Smooth muscle cell (in vitro differentiated cells): ENCODE measurements at regions not wholly inside any gene's neighbourhood (a gene's known extent, or its start where the extent isn't known, plus 50 kb on each side); places are given as distances from the start of the nearest gene placed in this dataset.

ENCODE experiments used
- DNase-seq: peaks from one replicate; lab custom pipeline; 2025; ENCODE audit not compliant: unreplicated experiment; lab: John Stamatoyannopoulos, UW
- H2AFZ ChIP-seq: fragments of 200-600 bp; sonication (generic); 2 replicates; pipeline ENCODE4 v1.6.0; 2016; ENCODE audit warnings: antibody characterized with exemption, low read depth, mild to moderate bottlenecking
- H3F3A ChIP-seq: fragments of 200-600 bp; sonication (generic); 2 replicates; pipeline ENCODE4 v1.6.0; 2017; ENCODE audit warnings: antibody characterized with exemption, low read depth
- H3K27ac ChIP-seq: fragments of 200-600 bp; sonication (generic); 2 replicates; pipeline ENCODE4 v1.5.1; 2016; ENCODE audit warnings: low read depth, mild to moderate bottlenecking
- H3K27me3 ChIP-seq: fragments of 200-600 bp; sonication (generic); 2 replicates; pipeline ENCODE4 v1.6.1; 2016; ENCODE audit warnings: low read depth, mild to moderate bottlenecking
- H3K36me3 ChIP-seq: fragments of 200-600 bp; sonication (generic); 2 replicates; pipeline ENCODE4 v1.5.1; 2016; ENCODE audit warnings: low read depth
- H3K4me1 ChIP-seq: fragments of 200-600 bp; sonication (generic); 2 replicates; pipeline ENCODE4 v1.5.1; 2016; ENCODE audit warnings: low read depth
- H3K4me2 ChIP-seq: fragments of 200-600 bp; sonication (generic); 2 replicates; pipeline ENCODE4 v1.6.0; 2016; ENCODE audit warnings: mild to moderate bottlenecking
- H3K4me3 ChIP-seq: fragments of 200-600 bp; sonication (generic); 2 replicates; pipeline ENCODE4 v1.5.1; 2016; ENCODE audit warnings: mild to moderate bottlenecking
- H3K79me2 ChIP-seq: fragments of 200-600 bp; sonication (generic); 2 replicates; pipeline ENCODE4 v1.6.0; 2016; ENCODE audit warnings: low read depth, mild to moderate bottlenecking
- H3K9ac ChIP-seq: fragments of 200-600 bp; sonication (generic); 2 replicates; pipeline ENCODE4 v1.6.0; 2016; ENCODE audit warnings: low read depth
- H3K9me3 ChIP-seq: fragments of 200-600 bp; sonication (generic); replicated peaks from 2 replicates; pipeline ENCODE4 v1.5.1; 2016; ENCODE audit warnings: low read depth
- H4K20me1 ChIP-seq: fragments of 200-600 bp; sonication (generic); 2 replicates; pipeline ENCODE4 v1.6.0; 2016; ENCODE audit warnings: low read depth
- WGBS: methylation state at CpG from one replicate; pipeline ENCODE4 v1.1.7; 2016; ENCODE audit warnings: low lambda C conversion rate; 5-methylcytosine and 5-hydroxymethylcytosine counted together
- TF ChIP-seq, protein P1 (sequence below): fragments of 200-600 bp; sonication (generic); IDR thresholded peaks from 2 replicates; pipeline ENCODE4 v1.5.1; 2017; ENCODE audit warnings: borderline replicate concordance, mild to moderate bottlenecking, antibody characterized with exemption; ENCODE audit not compliant: insufficient read depth, poor library complexity, severe bottlenecking

- no peaks in the 10 kb centered on the region for H3K9me3 ChIP-seq
- no peak overlapping the region for H3K27ac ChIP-seq
- TF ChIP-seq, protein P1, sequence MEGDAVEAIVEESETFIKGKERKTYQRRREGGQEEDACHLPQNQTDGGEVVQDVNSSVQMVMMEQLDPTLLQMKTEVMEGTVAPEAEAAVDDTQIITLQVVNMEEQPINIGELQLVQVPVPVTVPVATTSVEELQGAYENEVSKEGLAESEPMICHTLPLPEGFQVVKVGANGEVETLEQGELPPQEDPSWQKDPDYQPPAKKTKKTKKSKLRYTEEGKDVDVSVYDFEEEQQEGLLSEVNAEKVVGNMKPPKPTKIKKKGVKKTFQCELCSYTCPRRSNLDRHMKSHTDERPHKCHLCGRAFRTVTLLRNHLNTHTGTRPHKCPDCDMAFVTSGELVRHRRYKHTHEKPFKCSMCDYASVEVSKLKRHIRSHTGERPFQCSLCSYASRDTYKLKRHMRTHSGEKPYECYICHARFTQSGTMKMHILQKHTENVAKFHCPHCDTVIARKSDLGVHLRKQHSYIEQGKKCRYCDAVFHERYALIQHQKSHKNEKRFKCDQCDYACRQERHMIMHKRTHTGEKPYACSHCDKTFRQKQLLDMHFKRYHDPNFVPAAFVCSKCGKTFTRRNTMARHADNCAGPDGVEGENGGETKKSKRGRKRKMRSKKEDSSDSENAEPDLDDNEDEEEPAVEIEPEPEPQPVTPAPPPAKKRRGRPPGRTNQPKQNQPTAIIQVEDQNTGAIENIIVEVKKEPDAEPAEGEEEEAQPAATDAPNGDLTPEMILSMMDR, result no peak
- DNase-seq, result no peak
- no peaks in the 10 kb centered on the region for H3K36me3 ChIP-seq
- no peak overlapping the region for H3K9ac ChIP-seq
- H3F3A ChIP-seq, result no peaks in the 10 kb centered on the region
- peaks cover 29% of the 10 kb centered on the region for H3K79me2 ChIP-seq
- no peaks in the 10 kb centered on the region for H3K27me3 ChIP-seq
- H3K4me3 ChIP-seq, result no peak overlapping the region
- H3K4me2 ChIP-seq, result no peak overlapping the region
- H3K4me1 ChIP-seq, result no peaks in the 10 kb centered on the region
- peaks cover 7% of the 10 kb centered on the region for H4K20me1 ChIP-seq
- H2AFZ ChIP-seq, result no peak overlapping the region
- 79% methylated on average over 5 of the region's 5 CpGs for WGBS
Observed at GRCh38 chr3:124602980-124603627, 127.1 kb upstream of the UMPS start.

DNA sequence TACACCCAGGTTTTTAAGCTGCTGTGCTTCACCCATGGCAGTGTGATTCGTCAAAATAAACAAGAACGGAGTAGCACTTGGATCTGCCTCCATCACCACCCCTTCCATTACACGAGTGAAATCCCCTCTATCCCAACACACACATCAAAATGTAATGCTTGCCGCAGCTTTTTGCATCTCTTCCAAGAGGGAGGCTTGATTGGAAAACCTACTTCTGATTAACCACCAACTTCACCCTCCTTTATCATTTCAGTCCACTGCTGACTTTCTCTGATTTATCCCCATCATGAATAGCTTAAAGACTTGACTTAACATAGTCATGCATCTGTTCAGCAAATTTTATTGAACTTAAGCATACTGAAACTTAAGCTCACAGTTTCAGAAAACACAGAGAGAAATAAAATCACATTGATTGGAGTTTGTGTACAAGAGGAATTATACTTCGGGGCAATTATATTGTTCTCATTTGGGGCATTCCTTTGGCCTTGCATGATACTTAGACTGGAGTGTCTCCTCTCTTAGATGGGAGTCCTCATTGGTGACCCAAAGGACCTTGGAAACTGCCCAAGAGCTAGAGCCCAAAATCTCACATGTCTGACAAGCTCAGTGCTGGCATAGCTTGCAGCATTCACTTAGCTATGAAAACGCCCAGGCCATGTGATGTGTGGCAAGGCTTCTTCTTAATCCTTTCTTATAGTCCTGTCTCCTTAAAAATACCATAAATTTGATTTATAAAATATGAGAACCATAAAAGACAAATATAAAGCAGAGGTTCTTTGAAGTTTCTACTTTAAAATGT lies 124.3 kb upstream of the UMPS start:
- Histone ChIP-seq H3K36me3 (no peaks in the 10 kb centered on the region), H3K27ac (peak overlapping the region; percentile 8), H3K4me3 (no peak overlapping the region), H3K4me2 (peak overlapping the region; percentile 35), H3F3A (no peaks in the 10 kb centered on the region), H4K20me1 (peaks cover 7% of the 10 kb centered on the region), H2AFZ (no peak overlapping the region), H3K4me1 (peaks cover 5% of the 10 kb centered on the region), H3K9ac (no peak overlapping the region), H3K79me2 (peaks cover 43% of the 10 kb centered on the region), H3K9me3 (no peaks in the 10 kb centered on the region), H3K27me3 (no peaks in the 10 kb centered on the region)
- DNase-seq, result no peak
- WGBS, result 65% methylated on average over 6 of the region's 6 CpGs
- TF ChIP-seq, protein P1, result no peak

DNA sequence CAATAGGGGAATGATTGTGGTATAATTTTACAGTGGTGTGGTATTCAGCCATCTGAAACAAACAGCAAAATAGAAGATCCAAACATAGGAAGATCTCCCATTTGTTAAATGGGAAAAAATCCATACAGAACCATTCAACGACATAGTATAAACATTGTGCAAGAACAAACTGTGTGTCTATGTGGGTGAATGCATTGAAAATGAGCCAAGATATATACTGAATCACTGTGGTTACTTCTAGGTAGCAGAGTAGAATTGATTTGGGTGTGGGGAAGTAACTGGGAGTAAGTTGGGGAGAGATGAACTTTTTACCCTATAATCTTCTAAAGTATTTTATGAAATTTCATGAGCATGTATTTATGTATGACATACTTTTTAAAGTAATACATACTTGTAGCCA lies 123.1 kb upstream of the UMPS start:
- no peak for DNase-seq
- Histone ChIP-seq H3K9me3 (no peaks in the 10 kb centered on the region), H3K4me3 (no peak overlapping the region), H3K27ac (no peak overlapping the region), H3K4me1 (peaks cover 5% of the 10 kb centered on the region), H4K20me1 (peaks cover 7% of the 10 kb centered on the region), H3F3A (no peaks in the 10 kb centered on the region), H3K36me3 (no peaks in the 10 kb centered on the region), H2AFZ (no peak overlapping the region), H3K79me2 (peaks cover 33% of the 10 kb centered on the region), H3K9ac (no peak overlapping the region), H3K4me2 (peak overlapping the region; percentile 36), H3K27me3 (no peaks in the 10 kb centered on the region)
- TF ChIP-seq, protein P1, result no peak
- WGBS, result 22% methylated on average over 1 of the region's 1 CpG
